ENCODE measurements at regions not wholly inside any gene's neighbourhood (a gene's known extent, or its start where the extent isn't known, plus 50 kb on each side); places are given as distances from the start of the nearest gene placed in this dataset.

DNA sequence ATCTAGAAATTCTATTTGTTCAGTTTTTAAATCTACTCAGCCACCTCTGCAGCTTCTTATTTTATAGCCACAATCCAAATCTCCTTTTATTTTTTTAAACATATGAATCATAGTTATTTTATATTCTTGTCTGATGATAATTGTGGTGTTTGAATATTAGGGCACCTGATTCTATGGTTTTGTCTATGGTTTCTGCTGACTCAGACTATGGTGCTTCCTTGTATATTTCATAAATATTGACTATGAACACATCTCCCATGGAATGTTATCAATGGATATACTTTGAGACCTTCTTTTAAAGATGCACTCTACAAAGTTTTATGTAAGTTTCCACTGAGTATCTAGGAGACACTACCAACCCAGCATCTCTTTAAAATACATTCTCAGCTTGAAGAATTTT lies 1027.0 kb upstream of the AUTS2 start:
- Histone ChIP-seq H3K79me2 (ENCODE audit: control insufficient read depth, low read length) (no peaks in the 10 kb centered on the region), H3K9me3 (ENCODE audit: control insufficient read depth, insufficient read depth, low read length) (no peaks in the 10 kb centered on the region), H3K4me2 (ENCODE audit: low read length) (no peak overlapping the region), H4K20me1 (ENCODE audit: control insufficient read depth, insufficient read depth, low read depth, low read length) (no peaks in the 10 kb centered on the region), H3K4me1 (ENCODE audit: control insufficient read depth, low read length) (no peaks in the 10 kb centered on the region), H3K27ac (ENCODE audit: low read depth, low read length) (no peak overlapping the region), H3K4me3 (ENCODE audit: low read length) (no peak overlapping the region), H3K36me3 (ENCODE audit: control insufficient read depth, low read length) (no peaks in the 10 kb centered on the region), H3K27me3 (ENCODE audit: control insufficient read depth, low read length) (no peaks in the 10 kb centered on the region), H3F3A (ENCODE audit: control insufficient read depth, insufficient read depth) (no peaks in the 10 kb centered on the region), H3K9me2 (replicated peaks; ENCODE audit: control insufficient read depth, low read length) (no peaks in the 10 kb centered on the region)
- TF ChIP-seq EZH2phosphoT487 (IDR thresholded peaks at IDR 0.05; ENCODE audit: borderline replicate concordance, low read length): no peak
- TF ChIP-seq, protein P1, sequence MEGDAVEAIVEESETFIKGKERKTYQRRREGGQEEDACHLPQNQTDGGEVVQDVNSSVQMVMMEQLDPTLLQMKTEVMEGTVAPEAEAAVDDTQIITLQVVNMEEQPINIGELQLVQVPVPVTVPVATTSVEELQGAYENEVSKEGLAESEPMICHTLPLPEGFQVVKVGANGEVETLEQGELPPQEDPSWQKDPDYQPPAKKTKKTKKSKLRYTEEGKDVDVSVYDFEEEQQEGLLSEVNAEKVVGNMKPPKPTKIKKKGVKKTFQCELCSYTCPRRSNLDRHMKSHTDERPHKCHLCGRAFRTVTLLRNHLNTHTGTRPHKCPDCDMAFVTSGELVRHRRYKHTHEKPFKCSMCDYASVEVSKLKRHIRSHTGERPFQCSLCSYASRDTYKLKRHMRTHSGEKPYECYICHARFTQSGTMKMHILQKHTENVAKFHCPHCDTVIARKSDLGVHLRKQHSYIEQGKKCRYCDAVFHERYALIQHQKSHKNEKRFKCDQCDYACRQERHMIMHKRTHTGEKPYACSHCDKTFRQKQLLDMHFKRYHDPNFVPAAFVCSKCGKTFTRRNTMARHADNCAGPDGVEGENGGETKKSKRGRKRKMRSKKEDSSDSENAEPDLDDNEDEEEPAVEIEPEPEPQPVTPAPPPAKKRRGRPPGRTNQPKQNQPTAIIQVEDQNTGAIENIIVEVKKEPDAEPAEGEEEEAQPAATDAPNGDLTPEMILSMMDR (IDR thresholded peaks at IDR 0.05; ENCODE audit: low read depth, low read length, poor library complexity, severe bottlenecking): no peak

DNA sequence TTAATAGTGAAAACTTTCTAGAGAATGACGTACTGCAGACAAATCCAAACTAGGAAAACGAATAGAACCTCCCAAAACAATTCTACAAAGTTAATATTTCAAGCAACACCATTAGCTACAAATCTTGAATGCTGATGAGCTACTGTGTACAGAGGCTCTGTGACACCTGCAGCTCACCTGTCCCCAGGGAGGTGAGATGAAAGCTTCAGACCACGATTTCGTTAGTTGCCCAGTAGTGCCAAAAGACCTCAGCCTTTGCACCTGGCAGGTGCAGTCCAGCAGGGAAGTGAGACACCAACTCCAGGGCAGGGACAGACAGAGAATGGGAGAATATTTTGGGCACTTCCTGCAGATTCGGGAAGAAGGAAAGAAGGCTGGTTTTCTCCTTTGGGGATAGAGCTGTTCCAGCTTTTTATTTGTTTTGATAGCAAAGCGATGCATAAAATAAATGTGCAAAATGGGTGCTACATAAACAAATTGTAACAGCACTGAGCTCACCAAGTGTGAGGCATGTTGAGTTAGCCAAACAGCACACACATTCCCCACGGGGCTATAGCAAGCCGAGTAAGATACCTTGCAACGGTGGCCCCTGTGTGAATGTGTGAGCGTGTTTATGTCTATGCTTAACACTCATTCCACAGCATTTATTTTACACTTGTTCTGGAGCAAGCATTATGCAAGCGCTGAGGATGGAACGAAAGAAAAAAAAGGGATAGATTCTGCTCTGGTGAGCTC lies 1024.8 kb upstream of the AUTS2 start:
- Histone ChIP-seq H4K20me1 (ENCODE audit: control insufficient read depth, insufficient read depth, low read depth, low read length) (no peaks in the 10 kb centered on the region), H3K27me3 (ENCODE audit: control insufficient read depth, low read length) (no peaks in the 10 kb centered on the region), H3K4me1 (ENCODE audit: control insufficient read depth, low read length) (no peaks in the 10 kb centered on the region), H3K4me3 (ENCODE audit: low read length) (no peak overlapping the region), H3K36me3 (ENCODE audit: control insufficient read depth, low read length) (no peaks in the 10 kb centered on the region), H3K4me2 (ENCODE audit: low read length) (no peak overlapping the region), H3K9me2 (replicated peaks; ENCODE audit: control insufficient read depth, low read length) (no peaks in the 10 kb centered on the region), H3F3A (ENCODE audit: control insufficient read depth, insufficient read depth) (no peaks in the 10 kb centered on the region), H3K9me3 (ENCODE audit: control insufficient read depth, insufficient read depth, low read length) (no peaks in the 10 kb centered on the region), H3K79me2 (ENCODE audit: control insufficient read depth, low read length) (no peaks in the 10 kb centered on the region), H3K27ac (ENCODE audit: low read depth, low read length) (no peak overlapping the region)
- TF ChIP-seq, protein P1 (IDR thresholded peaks at IDR 0.05; ENCODE audit: low read depth, low read length, poor library complexity, severe bottlenecking): no peak
- no peak for TF ChIP-seq EZH2phosphoT487 (IDR thresholded peaks at IDR 0.05; ENCODE audit: borderline replicate concordance, low read length)

DNA sequence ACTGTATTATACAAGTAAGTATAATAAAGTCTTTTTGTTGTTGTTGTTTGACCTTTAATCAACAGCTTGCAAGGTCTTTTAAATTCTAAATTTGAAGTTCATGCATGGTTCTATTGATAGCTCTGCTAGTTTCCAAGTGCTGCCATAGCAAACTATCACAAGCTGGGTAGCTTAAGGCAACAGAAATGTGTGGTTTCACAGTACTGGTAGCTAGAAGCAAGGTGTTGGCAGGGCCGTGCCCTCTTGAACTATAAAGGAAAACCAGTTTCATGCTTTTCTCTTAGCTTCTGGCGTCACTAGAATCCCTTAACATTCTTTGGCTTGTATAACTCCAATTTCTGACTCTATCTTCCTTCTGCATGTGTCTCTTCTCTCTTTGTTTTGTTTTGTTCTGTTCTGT lies 1021.9 kb upstream of the AUTS2 start:
- H3K4me3 ChIP-seq (ENCODE audit: low read length): no peak overlapping the region
- no peaks in the 10 kb centered on the region for H3K79me2 ChIP-seq (ENCODE audit: control insufficient read depth, low read length)
- H3K9me2 ChIP-seq (replicated peaks; ENCODE audit: control insufficient read depth, low read length): no peaks in the 10 kb centered on the region
- H3K9me3 ChIP-seq (ENCODE audit: control insufficient read depth, insufficient read depth, low read length): no peaks in the 10 kb centered on the region
- no peak for TF ChIP-seq EZH2phosphoT487 (IDR thresholded peaks at IDR 0.05; ENCODE audit: borderline replicate concordance, low read length)
- TF ChIP-seq, protein P1 (IDR thresholded peaks at IDR 0.05; ENCODE audit: low read depth, low read length, poor library complexity, severe bottlenecking): no peak
- H3K4me2 ChIP-seq (ENCODE audit: low read length): no peak overlapping the region
- no peaks in the 10 kb centered on the region for H3K27me3 ChIP-seq (ENCODE audit: control insufficient read depth, low read length)
- no peaks in the 10 kb centered on the region for H3K4me1 ChIP-seq (ENCODE audit: control insufficient read depth, low read length)
- no peak overlapping the region for H3K27ac ChIP-seq (ENCODE audit: low read depth, low read length)
- H3F3A ChIP-seq (ENCODE audit: control insufficient read depth, insufficient read depth): no peaks in the 10 kb centered on the region
- no peaks in the 10 kb centered on the region for H3K36me3 ChIP-seq (ENCODE audit: control insufficient read depth, low read length)
- no peaks in the 10 kb centered on the region for H4K20me1 ChIP-seq (ENCODE audit: control insufficient read depth, insufficient read depth, low read depth, low read length)

All from DOHH2 (cell line).